ENCODE measurements at regions not wholly inside any gene's neighbourhood (a gene's known extent, or its start where the extent isn't known, plus 50 kb on each side); places are given as distances from the start of the nearest gene placed in this dataset.
A peak's percentile ranks its signal among the peaks of the same experiment; 100 is the strongest.

GRCh38 chr9:107154766-107155165 is 128.3 kb upstream of the RAD23B start:
- Histone ChIP-seq H3K27me3 (ENCODE audit: insufficient read depth, low read length, poor library complexity, severe bottlenecking) (no peaks in the 10 kb centered on the region), H3K9me3 (ENCODE audit: insufficient read depth, low read depth, low read length) (no peaks in the 10 kb centered on the region), H3K9ac (ENCODE audit: low read depth, low read length, poor library complexity, severe bottlenecking) (no peak overlapping the region), H3K4me1 (ENCODE audit: insufficient read depth, low read length, poor library complexity, severe bottlenecking) (no peaks in the 10 kb centered on the region), H3K36me3 (ENCODE audit: insufficient read depth, low read length) (no peaks in the 10 kb centered on the region), H3K79me2 (ENCODE audit: insufficient read depth, low read length) (no peaks in the 10 kb centered on the region), H2AFZ (ENCODE audit: low read length) (no peak overlapping the region), H3K4me2 (ENCODE audit: low read depth, low read length, poor library complexity, severe bottlenecking) (no peak overlapping the region), H3K9me2 (replicated peaks; ENCODE audit: low read depth, low read length) (no peaks in the 10 kb centered on the region), H3K4me3 (ENCODE audit: low read length, poor library complexity, severe bottlenecking) (no peak overlapping the region), H3F3A (ENCODE audit: low read depth) (no peaks in the 10 kb centered on the region), H4K20me1 (ENCODE audit: insufficient read depth, low read length, poor library complexity, severe bottlenecking) (no peaks in the 10 kb centered on the region)
- TF ChIP-seq CTCF (conservative IDR thresholded peaks at IDR 0.05; ENCODE audit: low read length), result no peak
- TF ChIP-seq EZH2phosphoT487 (IDR thresholded peaks at IDR 0.05; ENCODE audit: borderline replicate concordance), result no peak

- Histone ChIP-seq H3K4me1 (ENCODE audit: insufficient read depth, low read length, poor library complexity, severe bottlenecking) (no peaks in the 10 kb centered on the region), H3K27me3 (ENCODE audit: insufficient read depth, low read length, poor library complexity, severe bottlenecking) (no peaks in the 10 kb centered on the region), H2AFZ (ENCODE audit: low read length) (no peak overlapping the region), H3K9ac (ENCODE audit: low read depth, low read length, poor library complexity, severe bottlenecking) (no peak overlapping the region), H3F3A (ENCODE audit: low read depth) (no peaks in the 10 kb centered on the region), H4K20me1 (ENCODE audit: insufficient read depth, low read length, poor library complexity, severe bottlenecking) (no peaks in the 10 kb centered on the region), H3K36me3 (ENCODE audit: insufficient read depth, low read length) (no peaks in the 10 kb centered on the region), H3K4me3 (ENCODE audit: low read length, poor library complexity, severe bottlenecking) (no peak overlapping the region), H3K79me2 (ENCODE audit: insufficient read depth, low read length) (no peaks in the 10 kb centered on the region), H3K4me2 (ENCODE audit: low read depth, low read length, poor library complexity, severe bottlenecking) (no peak overlapping the region), H3K9me2 (replicated peaks; ENCODE audit: low read depth, low read length) (no peaks in the 10 kb centered on the region), H3K9me3 (ENCODE audit: insufficient read depth, low read depth, low read length) (no peaks in the 10 kb centered on the region)
- TF ChIP-seq CTCF (conservative IDR thresholded peaks at IDR 0.05; ENCODE audit: low read length) (peak; percentile 44), EZH2phosphoT487 (IDR thresholded peaks at IDR 0.05; ENCODE audit: borderline replicate concordance) (no peak)
These were observed 127.7 kb upstream of the RAD23B start for GRCh38 chr9:107155244-107155817.

- no peaks in the 10 kb centered on the region for H3K4me1 ChIP-seq (ENCODE audit: insufficient read depth, low read length, poor library complexity, severe bottlenecking)
These were observed 124.8 kb upstream of the RAD23B start for GRCh38 chr9:107158321-107158720.

More at GRCh38 chr9:107158321-107158720, 124.8 kb upstream of the RAD23B start:
- Histone ChIP-seq H3K4me3 (ENCODE audit: low read length, poor library complexity, severe bottlenecking) (no peak overlapping the region), H3K9me2 (replicated peaks; ENCODE audit: low read depth, low read length) (no peaks in the 10 kb centered on the region), H3K27me3 (ENCODE audit: insufficient read depth, low read length, poor library complexity, severe bottlenecking) (no peaks in the 10 kb centered on the region), H3K9me3 (ENCODE audit: insufficient read depth, low read depth, low read length) (no peaks in the 10 kb centered on the region), H2AFZ (ENCODE audit: low read length) (no peak overlapping the region), H3K4me2 (ENCODE audit: low read depth, low read length, poor library complexity, severe bottlenecking) (no peak overlapping the region), H3K9ac (ENCODE audit: low read depth, low read length, poor library complexity, severe bottlenecking) (no peak overlapping the region), H3K79me2 (ENCODE audit: insufficient read depth, low read length) (no peaks in the 10 kb centered on the region), H3K36me3 (ENCODE audit: insufficient read depth, low read length) (no peaks in the 10 kb centered on the region), H4K20me1 (ENCODE audit: insufficient read depth, low read length, poor library complexity, severe bottlenecking) (no peaks in the 10 kb centered on the region), H3F3A (ENCODE audit: low read depth) (no peaks in the 10 kb centered on the region)
- TF ChIP-seq EZH2phosphoT487 (IDR thresholded peaks at IDR 0.05; ENCODE audit: borderline replicate concordance) (no peak), CTCF (conservative IDR thresholded peaks at IDR 0.05; ENCODE audit: low read length) (peak; percentile 62)

All from Loucy (cell line).